Nephron (organoid): ENCODE measurements at regions not wholly inside any gene's neighbourhood (a gene's known extent, or its start where the extent isn't known, plus 50 kb on each side); places are given as distances from the start of the nearest gene placed in this dataset.
"Not testable (repeated sequence)": the region's sequence is repeated elsewhere in the genome, so short reads cannot be mapped to it uniquely, and the experiment has no call there.

ENCODE experiments used
- H3K27ac Mint-ChIP-seq, 3 experiments: 2 replicates each; pipeline ENCODE4 v1.8.0; 2020; ENCODE audit warnings: mixed read lengths in 3 of 3, mild to moderate bottlenecking in 2 of 3, moderate library complexity in 1 of 3
- H3K27me3 Mint-ChIP-seq: 2 replicates; pipeline ENCODE4 v1.8.0; 2021; ENCODE audit warnings: low read depth, mild to moderate bottlenecking, moderate library complexity, mixed read lengths
- H3K36me3 Mint-ChIP-seq: 2 replicates; pipeline ENCODE4 v1.8.0; 2020; ENCODE audit warnings: low read depth, mixed read lengths
- H3K4me1 Mint-ChIP-seq: 2 replicates; pipeline ENCODE4 v1.8.0; 2020; ENCODE audit warnings: mixed read lengths
- H3K4me3 Mint-ChIP-seq, 3 experiments: 2 replicates each; pipeline ENCODE4 v1.8.0; 2020; ENCODE audit warnings: mild to moderate bottlenecking in 3 of 3, mixed read lengths in 3 of 3, moderate library complexity in 2 of 3
- H3K9me3 Mint-ChIP-seq: 2 replicates; pipeline ENCODE4 v1.8.0; 2020; ENCODE audit warnings: mixed read lengths
- CTCF ChIP-seq, 3 experiments: fragments of 200-600 bp; sonication (generic); IDR thresholded peaks; one replicate each; pipeline ENCODE4 v1.5.0; 2021; ENCODE audit warnings: antibody characterized with exemption in 3 of 3; ENCODE audit not compliant: unreplicated experiment in 3 of 3

- Mint-ChIP-seq H3K27ac (no peak overlapping the region), H3K4me3 (no peak overlapping the region), H3K4me1 (no peaks in the 10 kb centered on the region), H3K9me3 (no peaks in the 10 kb centered on the region), H3K36me3 (no peaks in the 10 kb centered on the region), H3K27me3 (peaks cover 4% of the 10 kb centered on the region)
- no peak for TF ChIP-seq CTCF (IDR thresholded peaks at IDR 0.05; ENCODE audit: unreplicated experiment in 3 of 3)
Measured at GRCh38 chr3:118671192-118671591, 363.5 kb downstream of the IGSF11 start.

- H3K4me3 Mint-ChIP-seq: no peak overlapping the region
- no peak for TF ChIP-seq CTCF (IDR thresholded peaks at IDR 0.05; ENCODE audit: unreplicated experiment in 3 of 3)
- H3K4me1 Mint-ChIP-seq: no peaks in the 10 kb centered on the region
- H3K36me3 Mint-ChIP-seq: no peaks in the 10 kb centered on the region
- H3K9me3 Mint-ChIP-seq: no peaks in the 10 kb centered on the region
- peaks cover 25% of the 10 kb centered on the region for H3K27me3 Mint-ChIP-seq
- H3K27ac Mint-ChIP-seq: no peak overlapping the region
Measured at GRCh38 chr3:118675305-118675704, 359.3 kb downstream of the IGSF11 start.

- Mint-ChIP-seq H3K27me3 (peaks cover 34% of the 10 kb centered on the region), H3K4me1 (peaks cover 17% of the 10 kb centered on the region)
- H3K36me3 Mint-ChIP-seq, H3K27ac Mint-ChIP-seq, H3K9me3 Mint-ChIP-seq, H3K4me3 Mint-ChIP-seq: not testable (repeated sequence)
Measured at GRCh38 chr3:118678663-118679062, 356.0 kb downstream of the IGSF11 start.

GRCh38 chr3:118682921-118683320 is 351.7 kb downstream of the IGSF11 start:
- H3K27ac Mint-ChIP-seq: peak overlapping the region; percentile 7 to 39 (median 21)
- H3K9me3 Mint-ChIP-seq: peaks cover 7% of the 10 kb centered on the region
- no peaks in the 10 kb centered on the region for H3K36me3 Mint-ChIP-seq

GRCh38 chr3:118683636-118684035 is 351.0 kb downstream of the IGSF11 start:
- H3K36me3 Mint-ChIP-seq: no peaks in the 10 kb centered on the region
- peaks cover 7% of the 10 kb centered on the region for H3K9me3 Mint-ChIP-seq
- TF ChIP-seq CTCF (IDR thresholded peaks at IDR 0.05; ENCODE audit: unreplicated experiment in 3 of 3): no peak
- peaks cover 31% of the 10 kb centered on the region for H3K4me1 Mint-ChIP-seq
- H3K4me3 Mint-ChIP-seq: no peak overlapping the region
- peaks cover 43% of the 10 kb centered on the region for H3K27me3 Mint-ChIP-seq
- no peak overlapping the region for H3K27ac Mint-ChIP-seq

More at GRCh38 chr3:118682921-118683320, 351.7 kb downstream of the IGSF11 start:
- H3K27me3 Mint-ChIP-seq: peaks cover 47% of the 10 kb centered on the region
- no peak overlapping the region for H3K4me3 Mint-ChIP-seq
- peaks cover 31% of the 10 kb centered on the region for H3K4me1 Mint-ChIP-seq
- TF ChIP-seq CTCF (IDR thresholded peaks at IDR 0.05; ENCODE audit: unreplicated experiment in 3 of 3): no peak

- Mint-ChIP-seq H3K9me3 (no peaks in the 10 kb centered on the region), H3K36me3 (no peaks in the 10 kb centered on the region), H3K4me1 (peaks cover 17% of the 10 kb centered on the region), H3K27ac (no peak overlapping the region), H3K4me3 (no peak overlapping the region), H3K27me3 (peaks cover 30% of the 10 kb centered on the region)
- no peak for TF ChIP-seq CTCF (IDR thresholded peaks at IDR 0.05; ENCODE audit: unreplicated experiment in 3 of 3)
Measured at GRCh38 chr3:118688396-118688884, 346.2 kb downstream of the IGSF11 start.
